Endodermal cell (in vitro differentiated cells): ENCODE measurements at regions not wholly inside any gene's neighbourhood (a gene's known extent, or its start where the extent isn't known, plus 50 kb on each side); places are given as distances from the start of the nearest gene placed in this dataset.

Source experiments
- DNase-seq: peaks from one replicate; pipeline ENCODE4 v3.0.0-alpha.2; 2017
- H3K27ac ChIP-seq: 2 replicates; pipeline ENCODE4 v1.5.1; 2013; ENCODE audit warnings: mild to moderate bottlenecking, low read depth, low read length, moderate library complexity
- H3K27me3 ChIP-seq: 2 replicates; pipeline ENCODE4 v1.6.1; 2013; ENCODE audit warnings: mild to moderate bottlenecking, low read length, moderate library complexity; ENCODE audit not compliant: insufficient read depth, control insufficient read depth, poor library complexity, severe bottlenecking
- H3K36me3 ChIP-seq: 2 replicates; pipeline ENCODE4 v1.7.0; 2013; ENCODE audit warnings: mild to moderate bottlenecking, low read length, moderate library complexity; ENCODE audit not compliant: control insufficient read depth, insufficient read depth
- H3K4me1 ChIP-seq: one replicate; pipeline ENCODE4 v1.7.0; 2013; ENCODE audit warnings: low read length; ENCODE audit not compliant: control insufficient read depth, insufficient read depth
- H3K4me3 ChIP-seq: 2 replicates; pipeline ENCODE4 v1.5.1; 2013; ENCODE audit warnings: mild to moderate bottlenecking, low read length, moderate library complexity
- H3K9ac ChIP-seq: 2 replicates; pipeline ENCODE4 v1.6.1; 2013; ENCODE audit warnings: mild to moderate bottlenecking, low read length, moderate library complexity; ENCODE audit not compliant: poor library complexity, severe bottlenecking; ENCODE audit errors: extremely low read depth
- H3K9me3 ChIP-seq: 2 replicates; pipeline ENCODE4 v1.6.1; 2013; ENCODE audit warnings: mild to moderate bottlenecking, low read length, moderate library complexity; ENCODE audit not compliant: control insufficient read depth
- H3K27ac Mint-ChIP-seq: 2 replicates; pipeline ENCODE4 v1.8.0; 2020; ENCODE audit warnings: mixed read lengths
- H3K27me3 Mint-ChIP-seq: 2 replicates; pipeline ENCODE4 v1.8.0; 2021; ENCODE audit warnings: mild to moderate bottlenecking, mixed read lengths; ENCODE audit not compliant: insufficient read depth
- H3K36me3 Mint-ChIP-seq: 2 replicates; pipeline ENCODE4 v1.8.0; 2020; ENCODE audit warnings: low read depth, mixed read lengths
- H3K4me1 Mint-ChIP-seq: 2 replicates; pipeline ENCODE4 v1.8.0; 2020; ENCODE audit warnings: mixed read lengths
- H3K4me3 Mint-ChIP-seq: 2 replicates; pipeline ENCODE4 v1.8.0; 2020; ENCODE audit warnings: mild to moderate bottlenecking, moderate library complexity, mixed read lengths
- H3K9me3 Mint-ChIP-seq: 2 replicates; pipeline ENCODE4 v1.8.0; 2020; ENCODE audit warnings: mild to moderate bottlenecking, mixed read lengths
- WGBS, 2 experiments: methylation state at CpG; one replicate each; pipeline versions ENCODE4 v1.1.5 to v1.1.7; 2013; ENCODE audit warnings: missing lambda C conversion rate in 2 of 2, mixed read lengths in 1 of 2; ENCODE audit not compliant: insufficient coverage in 1 of 2, insufficient read length in 1 of 2; 5-methylcytosine and 5-hydroxymethylcytosine counted together
- TF ChIP-seq, protein P1 (sequence below): fragments of 200-600 bp; sonication (generic); conservative IDR thresholded peaks from 2 replicates; pipeline ENCODE4 v1.5.0; 2021; ENCODE audit warnings: antibody characterized with exemption, mild to moderate bottlenecking

DNA sequence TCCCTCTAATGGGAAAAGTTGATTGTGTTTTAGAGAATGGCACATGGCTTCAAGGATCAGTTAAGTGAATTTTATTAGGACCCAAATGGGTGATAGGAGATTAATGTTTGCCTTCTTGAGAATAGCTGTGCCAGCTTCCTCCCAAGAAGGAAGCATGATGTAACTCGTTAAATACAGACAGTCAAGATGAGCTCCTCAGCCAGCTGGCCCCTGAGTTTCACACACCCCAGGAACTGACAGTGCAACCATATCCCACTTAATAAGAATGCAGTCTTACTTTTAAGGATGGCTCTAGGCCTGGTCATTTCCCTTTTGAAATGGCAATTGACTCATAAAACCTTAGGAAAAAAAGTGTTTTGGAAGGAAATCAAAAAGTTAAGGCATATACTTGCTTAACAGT lies 472.8 kb upstream of the KCNMB2 start:
- H3K4me1 Mint-ChIP-seq: peaks cover 22% of the 10 kb centered on the region
- Histone ChIP-seq H3K27me3 (no peaks in the 10 kb centered on the region), H3K4me3 (no peak overlapping the region), H3K9me3 (peaks cover 16% of the 10 kb centered on the region), H3K36me3 (no peaks in the 10 kb centered on the region), H3K27ac (no peak overlapping the region), H3K4me1 (peaks cover 4% of the 10 kb centered on the region), H3K9ac (no peak overlapping the region)
- TF ChIP-seq, protein P1, sequence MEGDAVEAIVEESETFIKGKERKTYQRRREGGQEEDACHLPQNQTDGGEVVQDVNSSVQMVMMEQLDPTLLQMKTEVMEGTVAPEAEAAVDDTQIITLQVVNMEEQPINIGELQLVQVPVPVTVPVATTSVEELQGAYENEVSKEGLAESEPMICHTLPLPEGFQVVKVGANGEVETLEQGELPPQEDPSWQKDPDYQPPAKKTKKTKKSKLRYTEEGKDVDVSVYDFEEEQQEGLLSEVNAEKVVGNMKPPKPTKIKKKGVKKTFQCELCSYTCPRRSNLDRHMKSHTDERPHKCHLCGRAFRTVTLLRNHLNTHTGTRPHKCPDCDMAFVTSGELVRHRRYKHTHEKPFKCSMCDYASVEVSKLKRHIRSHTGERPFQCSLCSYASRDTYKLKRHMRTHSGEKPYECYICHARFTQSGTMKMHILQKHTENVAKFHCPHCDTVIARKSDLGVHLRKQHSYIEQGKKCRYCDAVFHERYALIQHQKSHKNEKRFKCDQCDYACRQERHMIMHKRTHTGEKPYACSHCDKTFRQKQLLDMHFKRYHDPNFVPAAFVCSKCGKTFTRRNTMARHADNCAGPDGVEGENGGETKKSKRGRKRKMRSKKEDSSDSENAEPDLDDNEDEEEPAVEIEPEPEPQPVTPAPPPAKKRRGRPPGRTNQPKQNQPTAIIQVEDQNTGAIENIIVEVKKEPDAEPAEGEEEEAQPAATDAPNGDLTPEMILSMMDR: no peak
- no peaks in the 10 kb centered on the region for H3K27me3 Mint-ChIP-seq
- DNase-seq: no peak
- no peak overlapping the region for H3K27ac Mint-ChIP-seq
- peaks cover 6% of the 10 kb centered on the region for H3K36me3 Mint-ChIP-seq
- WGBS, 2 experiments: 80 to 92% methylated on average over 1 of the region's 1 CpG
- peaks cover 19% of the 10 kb centered on the region for H3K9me3 Mint-ChIP-seq
- no peak overlapping the region for H3K4me3 Mint-ChIP-seq

DNA sequence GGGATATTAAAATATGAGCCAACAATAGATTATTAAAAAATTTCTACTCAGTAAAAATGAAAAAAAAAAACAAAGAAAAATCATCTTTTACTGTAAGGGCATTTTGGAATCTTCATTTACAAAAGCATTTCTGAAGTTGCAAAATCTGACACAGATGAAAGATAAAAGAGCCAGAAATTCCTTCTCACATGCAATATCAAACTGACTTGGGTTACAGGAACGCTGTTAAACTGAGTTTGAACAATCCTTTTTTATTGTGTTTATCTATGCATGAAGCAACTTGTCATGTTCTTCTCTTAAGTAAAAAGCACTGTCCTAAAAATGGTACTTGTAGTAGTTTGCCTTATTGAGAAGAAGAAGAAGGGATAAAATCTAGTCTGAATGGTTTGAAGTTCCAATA lies 468.5 kb upstream of the KCNMB2 start:
- peaks cover 6% of the 10 kb centered on the region for H3K36me3 Mint-ChIP-seq
- 88 to 100% methylated on average over 1 of the region's 1 CpG for WGBS, 2 experiments
- TF ChIP-seq, protein P1: no peak

DNA sequence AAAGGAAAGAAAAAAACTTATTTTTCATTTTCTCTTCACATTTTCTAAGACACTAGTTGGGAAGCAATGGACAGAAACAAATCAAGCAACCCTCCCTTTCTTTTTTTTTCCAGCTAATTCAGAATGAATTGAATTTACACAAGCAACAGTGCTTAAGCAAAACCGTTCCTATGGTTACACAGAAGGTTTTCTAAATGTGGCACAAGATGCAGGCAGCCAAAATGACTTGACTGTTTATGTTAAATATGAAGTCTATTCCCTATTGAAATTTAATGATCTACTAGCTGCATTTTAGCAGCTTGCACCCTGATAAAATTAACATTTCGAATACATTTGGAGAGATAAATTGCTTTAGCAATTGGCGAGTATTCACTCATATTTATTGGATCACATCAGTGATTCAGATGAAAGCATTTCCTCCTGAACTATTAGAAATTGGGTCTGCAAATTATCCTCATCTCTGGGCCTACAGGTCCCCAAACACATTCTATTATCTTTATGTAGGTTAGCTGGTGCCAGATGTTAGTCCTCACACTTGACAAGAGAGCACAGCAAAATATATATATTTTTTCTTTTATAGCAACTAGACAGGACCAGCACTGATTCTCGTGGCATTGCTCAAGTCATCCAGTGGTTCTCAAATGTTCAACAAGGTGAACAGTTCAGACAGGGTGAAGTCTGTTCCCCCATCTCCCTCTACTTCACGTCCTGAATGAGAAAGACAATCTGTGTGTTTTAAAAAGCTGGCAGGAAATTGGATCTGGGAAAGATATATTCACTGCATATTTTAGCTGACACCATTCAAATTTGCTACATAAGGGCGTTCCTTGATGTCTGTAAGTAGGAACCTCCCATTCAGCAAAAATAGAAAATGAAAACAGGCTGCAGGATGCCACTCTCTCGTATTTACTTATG lies 463.6 kb upstream of the KCNMB2 start:
- no peaks in the 10 kb centered on the region for H3K36me3 ChIP-seq
- WGBS, 2 experiments: 80 to 94% methylated on average over 1 to 6 of the region's 7 CpGs
- no peak overlapping the region for H3K27ac ChIP-seq
- H3K9ac ChIP-seq: no peak overlapping the region
- peaks cover 27% of the 10 kb centered on the region for H3K4me1 Mint-ChIP-seq
- no peak overlapping the region for H3K4me3 ChIP-seq
- H3K4me3 Mint-ChIP-seq: no peak overlapping the region
- no peaks in the 10 kb centered on the region for H3K9me3 ChIP-seq
- no peaks in the 10 kb centered on the region for H3K9me3 Mint-ChIP-seq
- no peak overlapping the region for H3K27ac Mint-ChIP-seq
- no peaks in the 10 kb centered on the region for H3K36me3 Mint-ChIP-seq
- H3K27me3 ChIP-seq: no peaks in the 10 kb centered on the region
- no peaks in the 10 kb centered on the region for H3K4me1 ChIP-seq
- no peaks in the 10 kb centered on the region for H3K27me3 Mint-ChIP-seq
- DNase-seq: no peak
- TF ChIP-seq, protein P1: no peak

More for the DNA sequence above, 468.5 kb upstream of the KCNMB2 start:
- no peaks in the 10 kb centered on the region for H3K27me3 ChIP-seq
- no peak for DNase-seq
- H3K27ac ChIP-seq: no peak overlapping the region
- H3K4me1 ChIP-seq: peaks cover 4% of the 10 kb centered on the region
- H3K9ac ChIP-seq: no peak overlapping the region
- no peak overlapping the region for H3K4me3 Mint-ChIP-seq
- H3K4me3 ChIP-seq: no peak overlapping the region
- no peak overlapping the region for H3K27ac Mint-ChIP-seq
- no peaks in the 10 kb centered on the region for H3K27me3 Mint-ChIP-seq
- H3K36me3 ChIP-seq: no peaks in the 10 kb centered on the region
- H3K4me1 Mint-ChIP-seq: peaks cover 38% of the 10 kb centered on the region
- H3K9me3 Mint-ChIP-seq: peaks cover 19% of the 10 kb centered on the region
- peaks cover 16% of the 10 kb centered on the region for H3K9me3 ChIP-seq
